Activated T-cell treated with anti-CD3 and anti-CD28 coated beads, Interleukin-2, amount 50 U/mL, for 24 hours (primary cell): ENCODE measurements at regions not wholly inside any gene's neighbourhood (a gene's known extent, or its start where the extent isn't known, plus 50 kb on each side); places are given as distances from the start of the nearest gene placed in this dataset.

Source experiments
- DNase-seq: peaks from one replicate; pipeline ENCODE4 v3.0.0-alpha.2; 2020
- H3K27ac Mint-ChIP-seq: 2 replicates; pipeline ENCODE4 v1.8.0; 2020; ENCODE audit warnings: mild to moderate bottlenecking, mixed read lengths
- H3K27me3 Mint-ChIP-seq: 2 replicates; pipeline ENCODE4 v1.8.0; 2020; ENCODE audit warnings: mixed read lengths
- H3K36me3 Mint-ChIP-seq: 2 replicates; pipeline ENCODE4 v1.8.0; 2020; ENCODE audit warnings: low read depth, mixed read lengths
- H3K4me1 Mint-ChIP-seq: 2 replicates; pipeline ENCODE4 v1.8.0; 2020; ENCODE audit warnings: low read depth, mixed read lengths
- H3K4me3 Mint-ChIP-seq: 2 replicates; pipeline ENCODE4 v1.8.0; 2020; ENCODE audit warnings: mild to moderate bottlenecking, moderate library complexity, mixed read lengths
- H3K9me3 Mint-ChIP-seq: 2 replicates; pipeline ENCODE4 v1.8.0; 2020; ENCODE audit warnings: mixed read lengths

- H3K4me1 Mint-ChIP-seq = peaks cover 28% of the 10 kb centered on the region
- DNase-seq = no peak
- no peaks in the 10 kb centered on the region for H3K27me3 Mint-ChIP-seq
- H3K36me3 Mint-ChIP-seq = no peaks in the 10 kb centered on the region
- H3K4me3 Mint-ChIP-seq = no peak overlapping the region
- H3K27ac Mint-ChIP-seq = no peak overlapping the region
- H3K9me3 Mint-ChIP-seq = no peaks in the 10 kb centered on the region
These were observed 53.1 kb upstream of the HMCN1 start for GRCh38 chr1:185681034-185681633.

- no peak overlapping the region for H3K4me3 Mint-ChIP-seq
- H3K9me3 Mint-ChIP-seq = no peaks in the 10 kb centered on the region
- peak overlapping the region; percentile 7 for H3K27ac Mint-ChIP-seq
- DNase-seq = no peak
- H3K27me3 Mint-ChIP-seq = no peaks in the 10 kb centered on the region
- no peaks in the 10 kb centered on the region for H3K36me3 Mint-ChIP-seq
- H3K4me1 Mint-ChIP-seq = peaks cover 29% of the 10 kb centered on the region
These were observed 53.7 kb upstream of the HMCN1 start for GRCh38 chr1:185680453-185680852.

GRCh38 chr1:185679220-185679619 is 55.0 kb upstream of the HMCN1 start:
- H3K27ac Mint-ChIP-seq = no peak overlapping the region
- no peaks in the 10 kb centered on the region for H3K27me3 Mint-ChIP-seq
- no peak for DNase-seq
- no peaks in the 10 kb centered on the region for H3K36me3 Mint-ChIP-seq
- H3K4me3 Mint-ChIP-seq = no peak overlapping the region
- peaks cover 42% of the 10 kb centered on the region for H3K4me1 Mint-ChIP-seq
- H3K9me3 Mint-ChIP-seq = no peaks in the 10 kb centered on the region

GRCh38 chr1:185676969-185677368 is 57.2 kb upstream of the HMCN1 start:
- H3K36me3 Mint-ChIP-seq = no peaks in the 10 kb centered on the region
- DNase-seq = no peak
- H3K4me1 Mint-ChIP-seq = peaks cover 50% of the 10 kb centered on the region

GRCh38 chr1:185674201-185674600 is 60.0 kb upstream of the HMCN1 start:
- no peak for DNase-seq
- H3K4me3 Mint-ChIP-seq = peak overlapping the region; percentile 1
- no peaks in the 10 kb centered on the region for H3K36me3 Mint-ChIP-seq
- H3K27me3 Mint-ChIP-seq = no peaks in the 10 kb centered on the region
- peak overlapping the region; percentile 38 for H3K27ac Mint-ChIP-seq
- peaks cover 42% of the 10 kb centered on the region for H3K4me1 Mint-ChIP-seq
- peaks cover 2% of the 10 kb centered on the region for H3K9me3 Mint-ChIP-seq

More at GRCh38 chr1:185676969-185677368, 57.2 kb upstream of the HMCN1 start:
- no peak overlapping the region for H3K27ac Mint-ChIP-seq
- H3K4me3 Mint-ChIP-seq = no peak overlapping the region
- H3K27me3 Mint-ChIP-seq = no peaks in the 10 kb centered on the region
- peaks cover 2% of the 10 kb centered on the region for H3K9me3 Mint-ChIP-seq

GRCh38 chr1:185672719-185673360 is 61.4 kb upstream of the HMCN1 start:
- no peak overlapping the region for H3K4me3 Mint-ChIP-seq
- no peaks in the 10 kb centered on the region for H3K36me3 Mint-ChIP-seq
- H3K27me3 Mint-ChIP-seq = no peaks in the 10 kb centered on the region
- no peak for DNase-seq
- H3K9me3 Mint-ChIP-seq = peaks cover 2% of the 10 kb centered on the region
- H3K27ac Mint-ChIP-seq = no peak overlapping the region
- peaks cover 36% of the 10 kb centered on the region for H3K4me1 Mint-ChIP-seq

GRCh38 chr1:185670187-185670627 is 64.0 kb upstream of the HMCN1 start:
- Mint-ChIP-seq H3K36me3 (no peaks in the 10 kb centered on the region), H3K4me1 (peaks cover 25% of the 10 kb centered on the region), H3K4me3 (no peak overlapping the region), H3K27me3 (no peaks in the 10 kb centered on the region), H3K27ac (no peak overlapping the region), H3K9me3 (peaks cover 2% of the 10 kb centered on the region)
- DNase-seq = no peak

- Mint-ChIP-seq H3K27ac (no peak overlapping the region), H3K9me3 (no peaks in the 10 kb centered on the region), H3K27me3 (no peaks in the 10 kb centered on the region), H3K4me1 (peaks cover 12% of the 10 kb centered on the region), H3K4me3 (no peak overlapping the region), H3K36me3 (no peaks in the 10 kb centered on the region)
- DNase-seq = no peak
These were observed 66.2 kb upstream of the HMCN1 start for GRCh38 chr1:185668013-185668412.

GRCh38 chr1:185666582-185666981 is 67.6 kb upstream of the HMCN1 start:
- Mint-ChIP-seq H3K9me3 (no peaks in the 10 kb centered on the region), H3K4me1 (peaks cover 12% of the 10 kb centered on the region), H3K4me3 (no peak overlapping the region), H3K27ac (no peak overlapping the region), H3K27me3 (no peaks in the 10 kb centered on the region), H3K36me3 (no peaks in the 10 kb centered on the region)
- no peak for DNase-seq

- no peak overlapping the region for H3K4me3 Mint-ChIP-seq
- no peaks in the 10 kb centered on the region for H3K9me3 Mint-ChIP-seq
- peaks cover 6% of the 10 kb centered on the region for H3K4me1 Mint-ChIP-seq
- no peaks in the 10 kb centered on the region for H3K36me3 Mint-ChIP-seq
- no peak for DNase-seq
- H3K27me3 Mint-ChIP-seq = no peaks in the 10 kb centered on the region
- no peak overlapping the region for H3K27ac Mint-ChIP-seq
These were observed 70.4 kb upstream of the HMCN1 start for GRCh38 chr1:185663771-185664296.

- no peaks in the 10 kb centered on the region for H3K27me3 Mint-ChIP-seq
- H3K4me1 Mint-ChIP-seq = peaks cover 6% of the 10 kb centered on the region
- H3K36me3 Mint-ChIP-seq = no peaks in the 10 kb centered on the region
- no peaks in the 10 kb centered on the region for H3K9me3 Mint-ChIP-seq
- no peak for DNase-seq
- no peak overlapping the region for H3K27ac Mint-ChIP-seq
- no peak overlapping the region for H3K4me3 Mint-ChIP-seq
These were observed 70.9 kb upstream of the HMCN1 start for GRCh38 chr1:185663332-185663731.

- DNase-seq = no peak
- Mint-ChIP-seq H3K27me3 (no peaks in the 10 kb centered on the region), H3K4me3 (no peak overlapping the region), H3K4me1 (peaks cover 6% of the 10 kb centered on the region), H3K9me3 (no peaks in the 10 kb centered on the region), H3K36me3 (no peaks in the 10 kb centered on the region), H3K27ac (no peak overlapping the region)
These were observed 72.2 kb upstream of the HMCN1 start for GRCh38 chr1:185661971-185662370.

- H3K27ac Mint-ChIP-seq = no peak overlapping the region
- no peaks in the 10 kb centered on the region for H3K4me1 Mint-ChIP-seq
- DNase-seq = no peak
- no peaks in the 10 kb centered on the region for H3K36me3 Mint-ChIP-seq
- H3K4me3 Mint-ChIP-seq = no peak overlapping the region
- H3K9me3 Mint-ChIP-seq = no peaks in the 10 kb centered on the region
- H3K27me3 Mint-ChIP-seq = no peaks in the 10 kb centered on the region
These were observed 77.5 kb upstream of the HMCN1 start for GRCh38 chr1:185656663-185657062.

- Mint-ChIP-seq H3K4me1 (no peaks in the 10 kb centered on the region), H3K4me3 (no peak overlapping the region), H3K9me3 (no peaks in the 10 kb centered on the region), H3K36me3 (no peaks in the 10 kb centered on the region), H3K27me3 (no peaks in the 10 kb centered on the region), H3K27ac (no peak overlapping the region)
- no peak for DNase-seq
These were observed 79.3 kb upstream of the HMCN1 start for GRCh38 chr1:185654952-185655314.

GRCh38 chr1:185654199-185654951 is 79.8 kb upstream of the HMCN1 start:
- DNase-seq = no peak
- H3K27ac Mint-ChIP-seq = no peak overlapping the region
- H3K4me1 Mint-ChIP-seq = no peaks in the 10 kb centered on the region
- no peak overlapping the region for H3K4me3 Mint-ChIP-seq
- no peaks in the 10 kb centered on the region for H3K27me3 Mint-ChIP-seq
- no peaks in the 10 kb centered on the region for H3K36me3 Mint-ChIP-seq
- no peaks in the 10 kb centered on the region for H3K9me3 Mint-ChIP-seq
